ENCODE measurements at regions not wholly inside any gene's neighbourhood (a gene's known extent, or its start where the extent isn't known, plus 50 kb on each side); places are given as distances from the start of the nearest gene placed in this dataset.

- no peaks in the 10 kb centered on the region for H3K36me3 Mint-ChIP-seq (ENCODE audit: low read depth)
- H3K9me3 Mint-ChIP-seq = no peaks in the 10 kb centered on the region
- H3K27me3 Mint-ChIP-seq (ENCODE audit: low read depth) = no peaks in the 10 kb centered on the region
- no peak overlapping the region for H3K4me3 Mint-ChIP-seq
- TF ChIP-seq CTCF (conservative IDR thresholded peaks at IDR 0.05) = no peak
- H3K4me1 Mint-ChIP-seq = peaks cover 5% of the 10 kb centered on the region
- no peak for DNase-seq (ENCODE audit: low read depth, low spot score)
- no peak overlapping the region for H3K27ac Mint-ChIP-seq (ENCODE audit: unreplicated experiment)
These were observed 294.2 kb downstream of the ICE1 start for GRCh38 chr5:5716665-5717064.

GRCh38 chr5:5711592-5711991 is 289.1 kb downstream of the ICE1 start:
- TF ChIP-seq CTCF (conservative IDR thresholded peaks at IDR 0.05) = no peak
- no peaks in the 10 kb centered on the region for H3K36me3 Mint-ChIP-seq (ENCODE audit: low read depth)
- H3K4me1 Mint-ChIP-seq = peaks cover 8% of the 10 kb centered on the region
- no peaks in the 10 kb centered on the region for H3K27me3 Mint-ChIP-seq (ENCODE audit: low read depth)
- DNase-seq (ENCODE audit: low read depth, low spot score) = no peak
- no peak overlapping the region for H3K27ac Mint-ChIP-seq (ENCODE audit: unreplicated experiment)
- no peak overlapping the region for H3K4me3 Mint-ChIP-seq
- H3K9me3 Mint-ChIP-seq = peaks cover 3% of the 10 kb centered on the region

GRCh38 chr5:5711112-5711511 is 288.6 kb downstream of the ICE1 start:
- no peaks in the 10 kb centered on the region for H3K27me3 Mint-ChIP-seq (ENCODE audit: low read depth)

GRCh38 chr5:5710471-5710870 is 288.0 kb downstream of the ICE1 start:
- H3K27me3 Mint-ChIP-seq (ENCODE audit: low read depth) = no peaks in the 10 kb centered on the region
- H3K27ac Mint-ChIP-seq (ENCODE audit: unreplicated experiment) = no peak overlapping the region
- TF ChIP-seq CTCF (conservative IDR thresholded peaks at IDR 0.05) = no peak

More at GRCh38 chr5:5711112-5711511, 288.6 kb downstream of the ICE1 start:
- Mint-ChIP-seq H3K36me3 (ENCODE audit: low read depth) (no peaks in the 10 kb centered on the region), H3K4me3 (no peak overlapping the region), H3K4me1 (peaks cover 11% of the 10 kb centered on the region), H3K9me3 (peaks cover 3% of the 10 kb centered on the region), H3K27ac (ENCODE audit: unreplicated experiment) (no peak overlapping the region)
- no peak for DNase-seq (ENCODE audit: low read depth, low spot score)
- no peak for TF ChIP-seq CTCF (conservative IDR thresholded peaks at IDR 0.05)

GRCh38 chr5:5708367-5708919 is 286.0 kb downstream of the ICE1 start:
- no peaks in the 10 kb centered on the region for H3K36me3 Mint-ChIP-seq (ENCODE audit: low read depth)
- peaks cover 3% of the 10 kb centered on the region for H3K9me3 Mint-ChIP-seq
- no peak for TF ChIP-seq CTCF (conservative IDR thresholded peaks at IDR 0.05)
- H3K27me3 Mint-ChIP-seq (ENCODE audit: low read depth) = no peaks in the 10 kb centered on the region
- no peak overlapping the region for H3K4me3 Mint-ChIP-seq
- H3K27ac Mint-ChIP-seq (ENCODE audit: unreplicated experiment) = no peak overlapping the region
- peaks cover 19% of the 10 kb centered on the region for H3K4me1 Mint-ChIP-seq
- DNase-seq (ENCODE audit: low read depth, low spot score) = no peak

More at GRCh38 chr5:5710471-5710870, 288.0 kb downstream of the ICE1 start:
- Mint-ChIP-seq H3K4me3 (no peak overlapping the region), H3K4me1 (peaks cover 11% of the 10 kb centered on the region), H3K9me3 (peaks cover 3% of the 10 kb centered on the region), H3K36me3 (ENCODE audit: low read depth) (no peaks in the 10 kb centered on the region)
- DNase-seq (ENCODE audit: low read depth, low spot score) = no peak
